Hematopoietic multipotent progenitor cell treated with erythropoietin and hydrocortisone succinate and interleukin-3 and kit ligand, for 4 days (in vitro differentiated cells): ENCODE measurements at regions not wholly inside any gene's neighbourhood (a gene's known extent, or its start where the extent isn't known, plus 50 kb on each side); places are given as distances from the start of the nearest gene placed in this dataset.

Source experiments
- DNase-seq: peaks from one replicate; pipeline ENCODE4 v3.0.0-alpha.2; 2015

- no peak for DNase-seq
Measured at GRCh38 chr11:36817336-36817965, 219.4 kb upstream of the RAG2 start.

- DNase-seq = no peak
Measured at GRCh38 chr11:36809303-36809702, 211.3 kb upstream of the RAG2 start.

GRCh38 chr11:36807871-36808270 is 209.8 kb upstream of the RAG2 start:
- no peak for DNase-seq

GRCh38 chr11:36803084-36803483 is 205.0 kb upstream of the RAG2 start:
- no peak for DNase-seq

GRCh38 chr11:36792996-36793914 is 195.2 kb upstream of the RAG2 start:
- DNase-seq = no peak

- no peak for DNase-seq
Measured at GRCh38 chr11:36791957-36792356, 193.9 kb upstream of the RAG2 start.

GRCh38 chr11:36790526-36790925 is 192.5 kb upstream of the RAG2 start:
- DNase-seq = no peak

- DNase-seq = no peak
Measured at GRCh38 chr11:36783808-36784207, 185.8 kb upstream of the RAG2 start.

GRCh38 chr11:36779791-36780190 is 181.8 kb upstream of the RAG2 start:
- no peak for DNase-seq

- no peak for DNase-seq
Measured at GRCh38 chr11:36777311-36777710, 179.3 kb upstream of the RAG2 start.

- DNase-seq = no peak
Measured at GRCh38 chr11:36775756-36776155, 177.7 kb upstream of the RAG2 start.

- DNase-seq = no peak
Measured at GRCh38 chr11:36775130-36775529, 177.1 kb upstream of the RAG2 start.

GRCh38 chr11:36774603-36775002 is 176.6 kb upstream of the RAG2 start:
- no peak for DNase-seq

- no peak for DNase-seq
Measured at GRCh38 chr11:36763187-36763586, 165.2 kb upstream of the RAG2 start.

GRCh38 chr11:36757075-36757474 is 159.0 kb upstream of the RAG2 start:
- no peak for DNase-seq

GRCh38 chr11:36753960-36754359 is 155.9 kb upstream of the RAG2 start:
- no peak for DNase-seq

- DNase-seq = no peak
Measured at GRCh38 chr11:36751996-36752395, 154.0 kb upstream of the RAG2 start.

- DNase-seq = no peak
Measured at GRCh38 chr11:36751335-36751781, 153.3 kb upstream of the RAG2 start.

GRCh38 chr11:36750349-36750748 is 152.3 kb upstream of the RAG2 start:
- peak; percentile 71 for DNase-seq

GRCh38 chr11:36748836-36749235 is 150.8 kb upstream of the RAG2 start:
- no peak for DNase-seq

- DNase-seq = peak; percentile 95
Measured at GRCh38 chr11:36746886-36747710, 149.1 kb upstream of the RAG2 start.

- peak; percentile 86 for DNase-seq
Measured at GRCh38 chr11:36744375-36745168, 146.5 kb upstream of the RAG2 start.

- DNase-seq = no peak
Measured at GRCh38 chr11:36743039-36743438, 145.0 kb upstream of the RAG2 start.
